Mucosa of descending colon (tissue), 3 donors: ENCODE measurements at regions not wholly inside any gene's neighbourhood (a gene's known extent, or its start where the extent isn't known, plus 50 kb on each side); places are given as distances from the start of the nearest gene placed in this dataset.

Experiments used
- ATAC-seq: fragments of 200-7000 bp; cut with Tn5 transposase; one replicate; pipeline ENCODE4 v1.9.1; 2020; ENCODE audit warnings: mild to moderate bottlenecking, moderate library complexity
- DNase-seq, 3 donors: peaks; one replicate each; pipeline ENCODE4 v3.0.0-alpha.2; 2020
- H3K36me3 ChIP-seq: fragments of 200-600 bp; one replicate; pipeline ENCODE4 v1.8.0; 2021; ENCODE audit warnings: low read depth, mild to moderate bottlenecking
- H3K4me1 ChIP-seq: fragments of 200-600 bp; one replicate; pipeline ENCODE4 v1.8.0; 2021; ENCODE audit warnings: low read depth, mild to moderate bottlenecking
- H3K4me3 ChIP-seq: fragments of 200-600 bp; one replicate; pipeline ENCODE4 v1.8.0; 2021; ENCODE audit warnings: mild to moderate bottlenecking
- H3K9me3 ChIP-seq: fragments of 200-600 bp; one replicate; pipeline ENCODE4 v1.8.0; 2021; ENCODE audit warnings: mild to moderate bottlenecking
- CTCF ChIP-seq: fragments of 200-600 bp; IDR thresholded peaks from one replicate; pipeline ENCODE4 v1.8.0; 2022; ENCODE audit warnings: antibody characterized with exemption, mild to moderate bottlenecking
- intact Hi-C, 2 donors: fragments of 100-400 bp; cut with DNase I in 1 of 2; cut with micrococcal nuclease in 1 of 2; formaldehyde crosslinking; loops; one replicate each; pipeline versions ENCODE4 v1.11.0 to v1.11.1; 2022; cut with DNase I, micrococcal nuclease
- donor health status: DM: no; HTN: no; CAD: no; lungs with moderate emphysema.
- donor health status: DM: no; HTN: no; CAD: no.
- donor health status: DM: no; HTN: yes; CAD: no.

GRCh38 chr3:89690646-89691045 lies 583.2 kb downstream of the EPHA3 start:
- TF ChIP-seq CTCF: no peak
- intact Hi-C loops: loop anchor here in 1 of 2 donors (10.0 kb wide), 1 partner anchor 234 kb away; no protein-coding TSS in a partner anchor

GRCh38 chr3:89692601-89693000 lies 585.2 kb downstream of the EPHA3 start:
- Histone ChIP-seq H3K9me3 (no peaks in the 10 kb centered on the region), H3K4me1 (peaks cover 2% of the 10 kb centered on the region), H3K4me3 (no peak overlapping the region), H3K36me3 (no peaks in the 10 kb centered on the region)
- ATAC-seq (no peak), DNase-seq (no peak)
- intact Hi-C loops: loop anchor here in 1 of 2 donors (10.0 kb wide), 1 partner anchor 232 kb away; no protein-coding TSS in a partner anchor
- TF ChIP-seq CTCF: no peak

More at GRCh38 chr3:89690646-89691045, 583.2 kb downstream of the EPHA3 start:
- Histone ChIP-seq H3K4me3 (no peak overlapping the region), H3K4me1 (no peaks in the 10 kb centered on the region), H3K9me3 (no peaks in the 10 kb centered on the region), H3K36me3 (no peaks in the 10 kb centered on the region)
- DNase-seq (no peak), ATAC-seq (no peak)

GRCh38 chr3:89697321-89697916 lies 590.0 kb downstream of the EPHA3 start:
- DNase-seq: peak in 2 of 3 donors; percentile 35 to 55
- TF ChIP-seq CTCF: no peak
- Histone ChIP-seq H3K4me1 (peaks cover 20% of the 10 kb centered on the region), H3K36me3 (no peaks in the 10 kb centered on the region), H3K4me3 (no peak overlapping the region), H3K9me3 (no peaks in the 10 kb centered on the region)
- peak; percentile 78 for ATAC-seq
- intact Hi-C loops: loop anchor here in 1 of 2 donors (10.0 kb wide), 1 partner anchor 227 kb away; no protein-coding TSS in a partner anchor

- no peaks in the 10 kb centered on the region for H3K36me3 ChIP-seq
- no peaks in the 10 kb centered on the region for H3K9me3 ChIP-seq
- DNase-seq: no peak
- H3K4me3 ChIP-seq: no peak overlapping the region
- intact Hi-C loops: loop anchor here in 1 of 2 donors (10.0 kb wide), 1 partner anchor 226 kb away; no protein-coding TSS in a partner anchor
- TF ChIP-seq CTCF: no peak
- ATAC-seq: no peak
- H3K4me1 ChIP-seq: peaks cover 20% of the 10 kb centered on the region
Measured at GRCh38 chr3:89698208-89698830, 590.9 kb downstream of the EPHA3 start.

- Histone ChIP-seq H3K4me1 (peaks cover 20% of the 10 kb centered on the region), H3K36me3 (no peaks in the 10 kb centered on the region), H3K4me3 (no peak overlapping the region), H3K9me3 (no peaks in the 10 kb centered on the region)
- ATAC-seq (peak; percentile 95), DNase-seq (peak; percentile 70 to 85 (median 75))
- TF ChIP-seq CTCF: no peak
- intact Hi-C loops: loop anchor here in 1 of 2 donors (10.0 kb wide), 1 partner anchor 226 kb away; no protein-coding TSS in a partner anchor
Measured at GRCh38 chr3:89699229-89699628, 591.8 kb downstream of the EPHA3 start.
